ENCODE measurements at regions not wholly inside any gene's neighbourhood (a gene's known extent, or its start where the extent isn't known, plus 50 kb on each side); places are given as distances from the start of the nearest gene placed in this dataset.

DNA sequence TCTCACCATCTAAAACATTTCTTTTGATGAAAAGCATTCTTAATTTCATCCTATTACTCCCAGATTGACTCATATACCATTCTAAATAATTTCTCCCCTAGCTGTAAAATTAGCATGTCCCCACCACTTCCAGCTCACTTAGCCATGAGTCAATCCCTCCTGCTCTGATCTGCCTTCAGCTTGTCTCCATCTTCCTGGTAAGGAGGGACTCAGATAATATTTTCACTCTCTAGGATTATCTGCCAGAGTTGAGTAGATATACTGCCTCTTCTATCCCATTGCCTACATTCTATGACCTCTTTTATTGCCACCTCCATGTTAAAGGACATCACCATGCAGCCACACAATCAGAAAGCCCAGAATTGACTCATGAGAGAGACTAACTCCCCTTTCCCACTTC, 348.8 kb upstream of the POU3F2 start:
- Mint-ChIP-seq H3K36me3 (ENCODE audit: low read depth) (no peaks in the 10 kb centered on the region), H3K4me1 (peaks cover 15% of the 10 kb centered on the region), H3K27me3 (ENCODE audit: insufficient read depth) (no peaks in the 10 kb centered on the region), H3K9me3 (no peaks in the 10 kb centered on the region), H3K27ac (no peak overlapping the region), H3K4me3 (no peak overlapping the region)
- H3K27me3 ChIP-seq (ENCODE audit: control insufficient read depth, insufficient read depth, low read length, poor library complexity, severe bottlenecking): no peaks in the 10 kb centered on the region
- no peak overlapping the region for H3K4me3 ChIP-seq (ENCODE audit: low read length)
- no peaks in the 10 kb centered on the region for H3K4me1 ChIP-seq (ENCODE audit: control insufficient read depth, insufficient read depth, low read length)
- DNase-seq: no peak
- H3K36me3 ChIP-seq (ENCODE audit: control insufficient read depth, insufficient read depth, low read length): no peaks in the 10 kb centered on the region
- H3K27ac ChIP-seq (ENCODE audit: low read depth, low read length): peak overlapping the region; percentile 91
- TF ChIP-seq, protein P1, sequence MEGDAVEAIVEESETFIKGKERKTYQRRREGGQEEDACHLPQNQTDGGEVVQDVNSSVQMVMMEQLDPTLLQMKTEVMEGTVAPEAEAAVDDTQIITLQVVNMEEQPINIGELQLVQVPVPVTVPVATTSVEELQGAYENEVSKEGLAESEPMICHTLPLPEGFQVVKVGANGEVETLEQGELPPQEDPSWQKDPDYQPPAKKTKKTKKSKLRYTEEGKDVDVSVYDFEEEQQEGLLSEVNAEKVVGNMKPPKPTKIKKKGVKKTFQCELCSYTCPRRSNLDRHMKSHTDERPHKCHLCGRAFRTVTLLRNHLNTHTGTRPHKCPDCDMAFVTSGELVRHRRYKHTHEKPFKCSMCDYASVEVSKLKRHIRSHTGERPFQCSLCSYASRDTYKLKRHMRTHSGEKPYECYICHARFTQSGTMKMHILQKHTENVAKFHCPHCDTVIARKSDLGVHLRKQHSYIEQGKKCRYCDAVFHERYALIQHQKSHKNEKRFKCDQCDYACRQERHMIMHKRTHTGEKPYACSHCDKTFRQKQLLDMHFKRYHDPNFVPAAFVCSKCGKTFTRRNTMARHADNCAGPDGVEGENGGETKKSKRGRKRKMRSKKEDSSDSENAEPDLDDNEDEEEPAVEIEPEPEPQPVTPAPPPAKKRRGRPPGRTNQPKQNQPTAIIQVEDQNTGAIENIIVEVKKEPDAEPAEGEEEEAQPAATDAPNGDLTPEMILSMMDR (conservative IDR thresholded peaks at IDR 0.05): no peak
- H3K9ac ChIP-seq (ENCODE audit: extremely low read depth, low read length, poor library complexity, severe bottlenecking): no peak overlapping the region
- no peaks in the 10 kb centered on the region for H3K9me3 ChIP-seq (ENCODE audit: control insufficient read depth, low read length)

DNA sequence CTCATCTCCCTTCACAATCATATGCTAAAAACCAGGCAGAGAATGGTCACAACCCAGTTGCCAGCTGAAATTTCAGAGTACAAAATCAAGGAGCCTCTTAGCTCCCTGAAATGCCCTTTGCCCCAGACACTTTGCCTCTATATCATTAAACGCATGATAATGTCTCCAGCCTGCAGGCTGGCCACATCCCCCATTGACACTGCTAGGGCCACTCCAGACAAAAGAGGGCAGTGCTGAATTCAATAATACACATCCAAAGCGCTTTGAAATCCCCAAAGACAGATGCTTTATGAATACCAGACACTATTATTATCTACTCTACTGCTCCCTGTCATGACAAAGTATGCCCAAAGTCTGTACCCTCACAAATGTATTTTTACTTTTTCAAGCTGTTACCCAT, 348.3 kb upstream of the POU3F2 start:
- Mint-ChIP-seq H3K27me3 (ENCODE audit: insufficient read depth) (no peaks in the 10 kb centered on the region), H3K36me3 (ENCODE audit: low read depth) (no peaks in the 10 kb centered on the region), H3K4me3 (no peak overlapping the region), H3K4me1 (peaks cover 15% of the 10 kb centered on the region), H3K9me3 (no peaks in the 10 kb centered on the region), H3K27ac (no peak overlapping the region)
- Histone ChIP-seq H3K4me1 (ENCODE audit: control insufficient read depth, insufficient read depth, low read length) (no peaks in the 10 kb centered on the region), H3K27ac (ENCODE audit: low read depth, low read length) (peak overlapping the region; percentile 91), H3K36me3 (ENCODE audit: control insufficient read depth, insufficient read depth, low read length) (no peaks in the 10 kb centered on the region), H3K9me3 (ENCODE audit: control insufficient read depth, low read length) (no peaks in the 10 kb centered on the region), H3K4me3 (ENCODE audit: low read length) (no peak overlapping the region), H3K9ac (ENCODE audit: extremely low read depth, low read length, poor library complexity, severe bottlenecking) (no peak overlapping the region), H3K27me3 (ENCODE audit: control insufficient read depth, insufficient read depth, low read length, poor library complexity, severe bottlenecking) (no peaks in the 10 kb centered on the region)
- whole genome bisulfite sequencing, 2 experiments (ENCODE audit: insufficient coverage in 1 of 2, insufficient read length in 1 of 2): 51% methylated on average over 2 of the region's 2 CpGs; no CpG with 5 or more reads in 1 of the 2 experiments
- TF ChIP-seq, protein P1 (conservative IDR thresholded peaks at IDR 0.05): peak; percentile 26
- DNase-seq: peak; percentile 51

DNA sequence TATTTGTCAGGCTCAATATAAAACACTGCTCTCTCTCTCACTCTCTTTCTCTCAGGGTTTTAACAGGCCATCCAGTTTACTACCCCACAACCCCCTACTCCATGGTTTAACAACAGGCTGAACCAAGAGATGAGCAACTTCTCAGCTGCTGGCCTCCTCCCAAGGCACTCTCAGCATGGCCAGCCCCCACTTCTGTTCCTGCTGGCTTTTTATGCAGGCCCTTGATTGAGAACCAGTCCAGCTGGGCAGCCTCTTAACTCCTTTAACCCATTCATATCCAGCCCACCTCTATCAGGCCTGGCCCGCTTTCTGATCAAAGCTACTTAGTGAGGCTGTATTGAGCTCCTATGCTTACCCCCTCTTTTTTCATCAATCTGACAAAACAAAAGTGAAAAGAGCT, 346.8 kb upstream of the POU3F2 start:
- Histone ChIP-seq H3K9ac (ENCODE audit: extremely low read depth, low read length, poor library complexity, severe bottlenecking) (no peak overlapping the region), H3K27ac (ENCODE audit: low read depth, low read length) (peak overlapping the region; percentile 82), H3K36me3 (ENCODE audit: control insufficient read depth, insufficient read depth, low read length) (no peaks in the 10 kb centered on the region), H3K27me3 (ENCODE audit: control insufficient read depth, insufficient read depth, low read length, poor library complexity, severe bottlenecking) (no peaks in the 10 kb centered on the region), H3K9me3 (ENCODE audit: control insufficient read depth, low read length) (no peaks in the 10 kb centered on the region), H3K4me3 (ENCODE audit: low read length) (no peak overlapping the region), H3K4me1 (ENCODE audit: control insufficient read depth, insufficient read depth, low read length) (no peaks in the 10 kb centered on the region)
- Mint-ChIP-seq H3K9me3 (no peaks in the 10 kb centered on the region), H3K27me3 (ENCODE audit: insufficient read depth) (no peaks in the 10 kb centered on the region), H3K27ac (no peak overlapping the region), H3K4me1 (peaks cover 15% of the 10 kb centered on the region), H3K4me3 (no peak overlapping the region), H3K36me3 (ENCODE audit: low read depth) (no peaks in the 10 kb centered on the region)
- TF ChIP-seq, protein P1 (conservative IDR thresholded peaks at IDR 0.05): no peak
- DNase-seq: peak; percentile 73
- WGBS, 2 experiments (ENCODE audit: insufficient coverage in 1 of 2, insufficient read length in 1 of 2): 80 to 81% methylated on average over 1 of the region's 1 CpG
